Cardiac muscle cell (in vitro differentiated cells and primary cell): ENCODE measurements at regions not wholly inside any gene's neighbourhood (a gene's known extent, or its start where the extent isn't known, plus 50 kb on each side); places are given as distances from the start of the nearest gene placed in this dataset.
A peak's percentile ranks its signal among the peaks of the same experiment; 100 is the strongest.

Experiments
- DNase-seq, 2 donors: peaks; one replicate each; pipeline versions ENCODE4 v3.0.0 to v3.0.0-alpha.2; 2010 to 2017; ENCODE audit warnings: low read depth in 1 of 2, low spot score in 1 of 2
- H3K27ac ChIP-seq: fragments of 200-600 bp; sonication (generic); 2 replicates; pipeline ENCODE4 v1.5.1; 2016
- H3K27me3 ChIP-seq: fragments of 200-600 bp; sonication (generic); 2 replicates; pipeline ENCODE4 v1.6.0; 2016; ENCODE audit warnings: control low read depth
- H3K36me3 ChIP-seq: fragments of 200-600 bp; sonication (generic); 2 replicates; pipeline ENCODE4 v1.5.1; 2016; ENCODE audit warnings: control low read depth
- H3K4me1 ChIP-seq: fragments of 200-600 bp; sonication (generic); 2 replicates; pipeline ENCODE4 v1.8.1; 2017; ENCODE audit warnings: low read depth, mild to moderate bottlenecking, mixed run types
- H3K4me3 ChIP-seq: fragments of 200-600 bp; sonication (generic); 2 replicates; pipeline ENCODE4 v1.5.1; 2016; ENCODE audit warnings: mild to moderate bottlenecking
- H3K9me3 ChIP-seq: fragments of 200-600 bp; sonication (generic); 2 replicates; pipeline ENCODE4 v1.5.1; 2017; ENCODE audit warnings: low read depth, mild to moderate bottlenecking, control low read depth
- CTCF ChIP-seq: IDR thresholded peaks from 2 replicates; pipeline ENCODE4 v1.5.1; 2012; ENCODE audit warnings: low read depth, mild to moderate bottlenecking, low read length

- DNase-seq = peak in 1 of 2 donors; percentile 28
- H3K4me1 ChIP-seq = peaks cover 33% of the 10 kb centered on the region
- TF ChIP-seq CTCF = no peak
Measured at GRCh38 chr13:106753251-106753650, 185.3 kb upstream of the ARGLU1 start.

DNA sequence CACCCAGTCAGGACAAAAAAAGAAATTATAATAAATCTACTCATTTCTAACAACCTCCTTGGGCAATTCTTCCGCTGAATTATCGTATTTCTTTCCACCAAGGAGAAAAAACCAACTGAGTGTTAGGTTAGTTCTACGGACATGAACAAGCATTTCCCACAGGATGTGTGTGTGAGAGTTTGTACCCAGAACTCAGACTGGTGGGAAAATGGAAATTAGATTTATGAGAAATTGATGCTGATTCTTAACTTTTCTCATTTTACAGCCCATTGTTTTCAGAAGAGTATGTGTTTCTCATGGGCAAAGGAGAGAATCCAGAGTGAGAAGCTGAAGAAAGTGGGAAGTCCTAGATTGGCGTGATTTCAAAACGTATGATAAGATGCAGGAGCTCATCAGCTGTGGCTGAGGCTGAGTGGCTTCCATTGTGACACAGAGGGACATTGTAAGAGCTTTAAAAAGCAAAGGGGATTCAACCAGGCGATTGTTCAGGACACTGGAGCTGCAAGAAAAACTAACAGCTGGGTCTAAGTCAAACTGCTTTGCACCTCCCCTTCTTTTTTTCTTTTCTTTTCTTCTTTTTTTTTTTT lies 184.7 kb upstream of the ARGLU1 start:
- no peak overlapping the region for H3K4me3 ChIP-seq
- no peaks in the 10 kb centered on the region for H3K9me3 ChIP-seq
- no peak overlapping the region for H3K27ac ChIP-seq
- no peaks in the 10 kb centered on the region for H3K36me3 ChIP-seq
- H3K4me1 ChIP-seq = peaks cover 33% of the 10 kb centered on the region
- no peak for TF ChIP-seq CTCF
- peak; percentile 0 to 28 for DNase-seq
- no peaks in the 10 kb centered on the region for H3K27me3 ChIP-seq

More at GRCh38 chr13:106753251-106753650, 185.3 kb upstream of the ARGLU1 start:
- Histone ChIP-seq H3K36me3 (no peaks in the 10 kb centered on the region), H3K9me3 (no peaks in the 10 kb centered on the region), H3K27ac (peak overlapping the region; percentile 78), H3K27me3 (no peaks in the 10 kb centered on the region), H3K4me3 (no peak overlapping the region)

DNA sequence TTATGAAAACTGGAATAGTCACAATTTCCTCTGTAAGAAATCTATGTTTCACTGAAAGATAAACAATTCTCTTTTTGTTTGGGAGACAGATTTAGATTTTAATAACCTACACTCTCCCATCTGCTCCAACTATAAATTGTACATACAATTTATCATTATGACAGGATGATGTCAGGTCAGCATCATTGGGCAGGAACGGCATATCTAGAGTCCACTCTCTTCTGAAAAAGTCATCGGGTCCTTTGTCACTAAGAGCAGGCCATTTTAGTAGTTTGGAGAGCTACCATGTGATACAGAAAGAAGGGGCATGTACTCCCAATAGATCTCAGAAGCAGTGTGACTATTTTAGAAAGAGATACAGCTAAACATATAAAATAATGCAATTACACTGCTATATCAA lies 180.8 kb upstream of the ARGLU1 start:
- TF ChIP-seq CTCF = no peak
- no peaks in the 10 kb centered on the region for H3K27me3 ChIP-seq
- H3K4me1 ChIP-seq = peaks cover 14% of the 10 kb centered on the region
- DNase-seq = no peak
- no peaks in the 10 kb centered on the region for H3K36me3 ChIP-seq
- H3K9me3 ChIP-seq = no peaks in the 10 kb centered on the region
- H3K4me3 ChIP-seq = no peak overlapping the region
- H3K27ac ChIP-seq = no peak overlapping the region

- Histone ChIP-seq H3K36me3 (no peaks in the 10 kb centered on the region), H3K27me3 (no peaks in the 10 kb centered on the region), H3K27ac (no peak overlapping the region), H3K9me3 (no peaks in the 10 kb centered on the region), H3K4me1 (no peaks in the 10 kb centered on the region), H3K4me3 (no peak overlapping the region)
- no peak for TF ChIP-seq CTCF
- DNase-seq = no peak
Measured at GRCh38 chr13:106744516-106744915, 176.6 kb upstream of the ARGLU1 start.

DNA sequence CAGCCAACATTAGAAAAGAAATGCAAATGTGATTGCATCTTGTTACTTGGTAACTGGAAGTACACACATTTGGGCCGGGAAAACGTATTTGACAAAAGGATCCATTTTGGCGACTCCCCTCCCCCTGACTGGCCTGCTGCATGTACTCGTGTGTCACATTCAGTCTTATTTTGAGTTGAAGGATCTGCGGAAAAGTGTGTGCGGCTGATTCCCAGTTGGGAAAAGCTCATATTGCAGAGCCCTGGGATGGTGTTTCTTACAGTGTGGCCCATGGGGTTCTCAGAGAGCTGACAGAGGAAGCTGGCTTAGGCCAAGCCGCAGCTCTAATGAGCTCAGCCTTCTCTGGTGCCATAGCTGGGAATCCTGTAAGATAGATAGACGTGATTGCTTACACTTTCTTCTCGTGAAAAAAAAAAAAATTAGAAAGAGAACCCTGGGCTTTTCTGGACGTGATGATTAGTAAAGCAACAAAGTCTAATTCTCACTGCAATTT lies 170.3 kb upstream of the ARGLU1 start:
- H3K36me3 ChIP-seq = no peaks in the 10 kb centered on the region
- no peak for DNase-seq
- H3K4me3 ChIP-seq = no peak overlapping the region
- H3K27ac ChIP-seq = no peak overlapping the region
- no peaks in the 10 kb centered on the region for H3K27me3 ChIP-seq
- TF ChIP-seq CTCF = no peak
- H3K4me1 ChIP-seq = no peaks in the 10 kb centered on the region
- H3K9me3 ChIP-seq = no peaks in the 10 kb centered on the region

DNA sequence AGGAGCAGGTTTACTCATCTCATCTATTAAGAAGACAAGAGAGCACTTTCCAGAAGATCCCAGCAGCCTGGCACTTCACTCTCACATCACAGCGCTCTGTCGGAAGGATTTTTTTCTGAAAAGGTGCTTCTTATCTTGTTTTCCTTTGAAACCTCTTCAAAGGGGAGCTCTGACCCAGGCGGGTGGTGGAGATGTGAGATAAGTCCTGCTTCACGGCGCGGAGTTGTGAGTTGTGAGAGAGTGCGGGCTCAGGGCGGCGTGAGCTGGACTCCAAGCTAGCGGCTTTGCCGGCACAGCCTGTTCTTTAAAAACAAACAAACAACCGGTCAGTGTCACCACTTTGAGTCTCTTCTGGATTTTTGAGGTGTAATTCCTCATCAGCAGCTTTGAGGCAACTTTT lies 169.0 kb upstream of the ARGLU1 start:
- no peak for TF ChIP-seq CTCF
- H3K9me3 ChIP-seq = no peaks in the 10 kb centered on the region
- H3K27me3 ChIP-seq = no peaks in the 10 kb centered on the region
- DNase-seq = no peak
- H3K36me3 ChIP-seq = no peaks in the 10 kb centered on the region
- H3K27ac ChIP-seq = no peak overlapping the region
- no peaks in the 10 kb centered on the region for H3K4me1 ChIP-seq
- no peak overlapping the region for H3K4me3 ChIP-seq
